ENCODE measurements at regions not wholly inside any gene's neighbourhood (a gene's known extent, or its start where the extent isn't known, plus 50 kb on each side); places are given as distances from the start of the nearest gene placed in this dataset.

DNA sequence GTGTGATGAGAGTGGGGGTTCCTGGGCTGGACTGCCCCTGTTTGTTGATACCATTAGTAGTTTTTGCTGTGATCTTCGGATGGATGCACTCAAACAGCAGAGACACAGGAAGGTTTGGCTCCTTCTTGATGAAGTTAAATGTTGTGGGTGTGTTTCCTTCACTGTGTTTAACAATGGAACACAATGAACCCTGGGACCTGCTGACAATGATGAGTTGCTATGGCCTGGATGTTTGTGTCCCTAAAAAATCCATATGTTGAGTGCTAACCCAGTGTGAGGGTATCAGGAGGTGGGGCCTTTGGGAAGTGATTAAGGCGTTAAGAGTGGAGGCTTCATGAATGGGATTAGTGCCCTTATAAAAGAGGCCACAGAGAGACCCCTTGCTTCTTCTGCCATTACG is 237.4 kb upstream of the HS6ST1 start:
- Histone ChIP-seq H3K4me3 (ENCODE audit: low read depth, low read length) (no peak overlapping the region), H3K36me3 (ENCODE audit: control insufficient read depth, insufficient read depth, low read length) (no peaks in the 10 kb centered on the region), H3K9me3 (ENCODE audit: control insufficient read depth, insufficient read depth, low read depth, low read length) (no peaks in the 10 kb centered on the region; the same call in 1 of the 2 replicates), H3K4me1 (ENCODE audit: control insufficient read depth, insufficient read depth, low read length) (no peaks in the 10 kb centered on the region), H3K27ac (ENCODE audit: low read depth, low read length) (no peak overlapping the region), H3K27me3 (ENCODE audit: control insufficient read depth, insufficient read depth, low read length) (no peaks in the 10 kb centered on the region), H3K9ac (ENCODE audit: low read length) (no peak overlapping the region)

DNA sequence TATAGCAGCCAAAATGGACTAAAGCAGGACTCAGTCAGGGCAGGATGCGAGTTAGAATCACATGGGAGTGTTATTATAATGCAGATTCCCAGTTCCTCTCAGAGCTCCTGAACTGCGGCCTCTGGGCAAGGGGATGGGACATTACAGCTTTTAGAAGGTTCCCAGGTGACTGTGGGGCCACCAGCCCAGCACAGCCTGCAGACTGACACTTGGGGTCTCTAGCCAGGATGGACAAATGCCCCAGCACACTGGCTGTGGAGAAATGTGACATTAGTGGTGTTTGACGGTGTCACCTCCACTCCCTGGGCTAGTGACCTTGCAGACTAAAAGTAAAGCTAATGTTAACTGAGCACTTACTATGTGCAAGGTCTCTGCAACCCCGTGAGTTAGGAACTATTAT is 238.0 kb upstream of the HS6ST1 start:
- no peaks in the 10 kb centered on the region; the same call in 1 of the 2 replicates for H3K9me3 ChIP-seq (ENCODE audit: control insufficient read depth, insufficient read depth, low read depth, low read length)
- no peaks in the 10 kb centered on the region for H3K27me3 ChIP-seq (ENCODE audit: control insufficient read depth, insufficient read depth, low read length)
- no peaks in the 10 kb centered on the region for H3K36me3 ChIP-seq (ENCODE audit: control insufficient read depth, insufficient read depth, low read length)
- no peaks in the 10 kb centered on the region for H3K4me1 ChIP-seq (ENCODE audit: control insufficient read depth, insufficient read depth, low read length)
- no peak overlapping the region for H3K9ac ChIP-seq (ENCODE audit: low read length)
- H3K27ac ChIP-seq (ENCODE audit: low read depth, low read length): no peak overlapping the region
- H3K4me3 ChIP-seq (ENCODE audit: low read depth, low read length): no peak overlapping the region

DNA sequence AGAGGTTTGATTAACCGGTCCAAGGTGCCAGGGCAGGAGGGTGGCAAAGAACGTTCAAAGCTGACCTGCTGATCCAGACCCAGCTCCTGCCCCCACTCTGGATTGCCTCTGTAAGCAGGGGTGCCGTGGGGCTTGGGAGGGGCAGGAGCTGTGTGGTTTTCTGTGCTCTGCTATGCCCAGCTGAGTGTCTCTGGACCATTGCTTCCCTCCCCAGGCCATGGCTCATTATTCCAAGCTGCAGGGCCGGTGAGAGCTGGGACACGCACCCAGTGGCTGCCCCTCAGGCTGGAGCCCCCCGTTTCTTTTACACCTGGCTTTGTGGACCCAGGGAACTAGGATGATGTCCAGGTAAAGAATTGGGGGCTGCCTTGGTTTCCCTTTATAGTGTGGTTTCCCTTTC is 238.4 kb upstream of the HS6ST1 start:
- Histone ChIP-seq H3K9me3 (ENCODE audit: control insufficient read depth, insufficient read depth, low read depth, low read length) (no peaks in the 10 kb centered on the region; the same call in 1 of the 2 replicates), H3K4me1 (ENCODE audit: control insufficient read depth, insufficient read depth, low read length) (no peaks in the 10 kb centered on the region), H3K9ac (ENCODE audit: low read length) (no peak overlapping the region), H3K4me3 (ENCODE audit: low read depth, low read length) (no peak overlapping the region), H3K36me3 (ENCODE audit: control insufficient read depth, insufficient read depth, low read length) (no peaks in the 10 kb centered on the region), H3K27ac (ENCODE audit: low read depth, low read length) (no peak overlapping the region), H3K27me3 (ENCODE audit: control insufficient read depth, insufficient read depth, low read length) (no peaks in the 10 kb centered on the region)

DNA sequence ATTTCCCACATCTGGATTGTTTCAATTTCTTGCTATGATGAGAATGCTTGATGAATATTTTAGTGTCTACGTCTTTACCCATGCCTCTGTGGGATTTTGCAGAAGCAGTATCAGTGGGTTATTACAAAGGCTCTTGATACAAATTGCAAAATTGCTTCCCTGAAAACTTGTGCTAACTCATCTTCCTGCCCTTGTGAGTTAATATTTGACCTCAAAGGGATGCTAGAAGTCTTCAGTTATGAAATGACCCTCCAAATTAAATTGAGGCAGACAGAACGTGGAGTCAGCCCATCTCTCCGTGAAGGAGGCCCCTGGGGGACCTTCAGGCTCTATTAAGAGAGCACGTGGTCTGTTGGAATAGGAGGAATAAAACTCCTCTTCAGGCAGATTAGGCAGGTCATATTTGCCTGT is 239.2 kb upstream of the HS6ST1 start:
- no peaks in the 10 kb centered on the region; the same call in 1 of the 2 replicates for H3K9me3 ChIP-seq (ENCODE audit: control insufficient read depth, insufficient read depth, low read depth, low read length)
- H3K9ac ChIP-seq (ENCODE audit: low read length): no peak overlapping the region
- H3K36me3 ChIP-seq (ENCODE audit: control insufficient read depth, insufficient read depth, low read length): no peaks in the 10 kb centered on the region
- no peaks in the 10 kb centered on the region for H3K4me1 ChIP-seq (ENCODE audit: control insufficient read depth, insufficient read depth, low read length)
- H3K4me3 ChIP-seq (ENCODE audit: low read depth, low read length): no peak overlapping the region
- H3K27ac ChIP-seq (ENCODE audit: low read depth, low read length): no peak overlapping the region
- H3K27me3 ChIP-seq (ENCODE audit: control insufficient read depth, insufficient read depth, low read length): no peaks in the 10 kb centered on the region

DNA sequence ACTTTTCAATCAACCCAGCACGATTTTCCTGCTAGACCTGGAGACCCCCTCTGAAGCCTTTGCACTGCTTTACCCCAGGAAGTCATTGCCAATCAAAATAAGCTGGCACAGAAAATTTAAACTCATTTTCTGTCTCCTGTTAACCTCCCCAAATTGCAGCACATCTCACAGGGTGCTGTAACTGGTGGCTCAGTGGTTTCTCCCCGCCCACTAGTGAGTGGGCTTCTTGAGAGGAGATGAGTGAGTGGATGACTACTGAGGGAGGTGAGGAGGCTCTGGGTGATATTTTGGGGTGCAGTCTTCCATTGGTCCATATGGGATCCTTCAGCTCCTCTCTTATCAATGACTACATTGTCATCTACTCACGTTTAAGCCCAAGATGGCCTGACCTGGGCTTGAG is 239.8 kb upstream of the HS6ST1 start:
- H3K9me3 ChIP-seq (ENCODE audit: control insufficient read depth, insufficient read depth, low read depth, low read length): no peaks in the 10 kb centered on the region; the same call in 1 of the 2 replicates
- no peak overlapping the region for H3K9ac ChIP-seq (ENCODE audit: low read length)
- no peak overlapping the region for H3K4me3 ChIP-seq (ENCODE audit: low read depth, low read length)
- no peak overlapping the region for H3K27ac ChIP-seq (ENCODE audit: low read depth, low read length)
- no peaks in the 10 kb centered on the region for H3K36me3 ChIP-seq (ENCODE audit: control insufficient read depth, insufficient read depth, low read length)
- H3K27me3 ChIP-seq (ENCODE audit: control insufficient read depth, insufficient read depth, low read length): no peaks in the 10 kb centered on the region
- no peaks in the 10 kb centered on the region for H3K4me1 ChIP-seq (ENCODE audit: control insufficient read depth, insufficient read depth, low read length)

DNA sequence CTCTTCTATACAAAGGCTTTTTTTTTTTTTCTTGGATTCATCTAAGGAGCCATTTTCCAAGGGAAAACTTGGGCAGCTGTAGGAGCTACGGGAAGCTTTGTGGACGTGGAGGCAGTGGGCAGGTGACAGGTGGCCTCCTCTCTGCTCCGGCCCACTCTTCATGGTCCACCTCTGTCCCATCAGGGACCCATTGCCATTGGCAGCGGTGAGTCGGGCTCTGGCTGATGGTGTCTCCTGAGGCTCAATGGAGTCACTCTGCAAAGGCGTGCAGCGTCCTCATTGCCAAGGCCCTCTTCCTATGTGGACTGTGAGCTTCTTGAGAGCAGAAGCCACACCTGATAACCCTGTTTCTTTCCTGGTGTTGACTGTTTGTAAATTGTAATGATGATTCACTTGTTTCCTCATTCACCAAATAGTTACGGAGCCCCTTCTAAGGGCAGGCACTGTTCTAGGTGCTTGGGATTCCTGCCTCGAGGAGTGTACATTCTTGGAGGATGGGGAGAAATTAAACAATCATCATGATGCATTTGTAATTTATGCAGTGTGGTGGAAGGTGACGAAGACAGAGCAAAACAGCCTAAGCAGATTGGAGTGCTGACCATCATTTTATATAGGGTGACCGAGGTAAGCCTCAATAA is 240.3 kb upstream of the HS6ST1 start:
- H3K36me3 ChIP-seq (ENCODE audit: control insufficient read depth, insufficient read depth, low read length): no peaks in the 10 kb centered on the region

DNA sequence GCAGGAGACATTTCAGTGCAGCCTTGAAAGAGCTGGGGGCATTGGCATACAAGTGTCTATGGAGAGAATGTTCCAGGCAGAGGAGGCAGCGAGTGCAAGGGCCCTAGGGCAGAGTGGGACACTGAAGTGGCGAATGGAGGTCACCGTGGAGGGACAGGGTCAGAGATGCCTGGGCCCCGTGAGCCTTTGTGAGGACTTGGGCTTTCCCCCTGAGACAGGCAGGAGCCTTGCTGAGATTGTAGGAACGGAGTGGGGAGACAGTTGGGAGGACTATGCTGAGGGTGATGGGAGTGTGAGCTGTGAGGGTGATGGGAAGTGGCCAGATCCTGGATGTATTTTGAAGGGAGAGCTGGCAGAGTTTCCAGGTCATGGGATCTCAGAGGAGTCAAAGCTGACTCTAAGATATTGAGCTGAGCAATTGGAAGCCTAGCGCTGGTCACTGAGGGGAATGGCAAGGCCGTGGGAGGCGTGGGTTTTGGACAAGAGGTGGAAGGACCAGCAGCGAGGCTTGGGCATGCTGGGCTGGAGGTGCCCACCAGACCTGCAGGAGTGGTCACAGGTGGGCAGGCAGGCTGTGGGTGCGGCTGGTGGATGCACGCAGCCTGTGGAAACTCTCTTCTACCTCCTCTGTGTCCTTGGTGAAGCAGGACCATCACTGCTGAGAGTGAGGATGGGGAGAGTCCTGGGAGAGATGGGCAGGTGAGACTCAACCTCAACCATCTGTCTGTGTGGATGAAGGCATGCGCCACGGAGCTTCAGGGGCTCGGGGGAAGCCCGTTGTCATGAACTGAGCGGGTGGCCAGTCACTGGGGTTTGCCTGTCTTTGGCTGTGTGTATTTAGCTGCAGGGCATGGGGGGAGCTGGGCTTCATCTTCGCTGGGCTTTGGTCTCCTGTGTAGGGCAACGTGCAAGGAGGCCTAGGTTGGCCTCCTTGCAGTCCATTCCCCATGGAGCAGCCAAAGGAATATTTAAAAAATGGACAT is 241.2 kb upstream of the HS6ST1 start:
- Histone ChIP-seq H3K27ac (ENCODE audit: low read depth, low read length) (no peak overlapping the region), H3K36me3 (ENCODE audit: control insufficient read depth, insufficient read depth, low read length) (no peaks in the 10 kb centered on the region), H3K9me3 (ENCODE audit: control insufficient read depth, insufficient read depth, low read depth, low read length) (no peaks in the 10 kb centered on the region), H3K27me3 (ENCODE audit: control insufficient read depth, insufficient read depth, low read length) (no peaks in the 10 kb centered on the region), H3K4me1 (ENCODE audit: control insufficient read depth, insufficient read depth, low read length) (no peaks in the 10 kb centered on the region), H3K4me3 (ENCODE audit: low read depth, low read length) (no peak overlapping the region), H3K9ac (ENCODE audit: low read length) (no peak overlapping the region)

More for the DNA sequence above, 240.3 kb upstream of the HS6ST1 start:
- Histone ChIP-seq H3K27ac (ENCODE audit: low read depth, low read length) (no peak overlapping the region), H3K9ac (ENCODE audit: low read length) (no peak overlapping the region), H3K9me3 (ENCODE audit: control insufficient read depth, insufficient read depth, low read depth, low read length) (no peaks in the 10 kb centered on the region; the same call in 1 of the 2 replicates), H3K4me3 (ENCODE audit: low read depth, low read length) (no peak overlapping the region), H3K4me1 (ENCODE audit: control insufficient read depth, insufficient read depth, low read length) (no peaks in the 10 kb centered on the region), H3K27me3 (ENCODE audit: control insufficient read depth, insufficient read depth, low read length) (no peaks in the 10 kb centered on the region)

DNA sequence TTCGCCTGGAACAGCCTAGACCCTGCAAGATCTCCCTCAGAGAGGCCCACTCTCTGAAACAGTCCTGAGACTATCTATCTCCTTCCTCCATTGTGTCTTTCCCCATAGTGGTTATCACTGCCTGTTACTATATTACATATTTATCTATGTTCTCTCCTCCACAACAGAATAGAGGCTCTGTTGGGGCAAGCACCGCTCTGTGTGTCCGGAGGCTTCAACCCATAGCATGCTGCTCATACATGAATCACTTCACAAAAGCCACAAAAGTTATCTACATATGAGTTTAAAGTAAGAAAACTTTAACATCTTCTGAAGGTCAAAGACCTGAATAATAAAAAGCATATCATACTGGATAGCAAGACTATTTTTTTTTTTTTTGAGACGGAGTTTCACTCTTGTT is 242.1 kb upstream of the HS6ST1 start:
- Histone ChIP-seq H3K27me3 (ENCODE audit: control insufficient read depth, insufficient read depth, low read length) (no peaks in the 10 kb centered on the region), H3K4me1 (ENCODE audit: control insufficient read depth, insufficient read depth, low read length) (0 out of 2 replicates have a peak, but pooled peaks cover 3% of the 10 kb centered on the region), H3K9ac (ENCODE audit: low read length) (no peak overlapping the region), H3K4me3 (ENCODE audit: low read depth, low read length) (no peak overlapping the region), H3K27ac (ENCODE audit: low read depth, low read length) (no peak overlapping the region), H3K36me3 (ENCODE audit: control insufficient read depth, insufficient read depth, low read length) (no peaks in the 10 kb centered on the region), H3K9me3 (ENCODE audit: control insufficient read depth, insufficient read depth, low read depth, low read length) (no peaks in the 10 kb centered on the region)

DNA sequence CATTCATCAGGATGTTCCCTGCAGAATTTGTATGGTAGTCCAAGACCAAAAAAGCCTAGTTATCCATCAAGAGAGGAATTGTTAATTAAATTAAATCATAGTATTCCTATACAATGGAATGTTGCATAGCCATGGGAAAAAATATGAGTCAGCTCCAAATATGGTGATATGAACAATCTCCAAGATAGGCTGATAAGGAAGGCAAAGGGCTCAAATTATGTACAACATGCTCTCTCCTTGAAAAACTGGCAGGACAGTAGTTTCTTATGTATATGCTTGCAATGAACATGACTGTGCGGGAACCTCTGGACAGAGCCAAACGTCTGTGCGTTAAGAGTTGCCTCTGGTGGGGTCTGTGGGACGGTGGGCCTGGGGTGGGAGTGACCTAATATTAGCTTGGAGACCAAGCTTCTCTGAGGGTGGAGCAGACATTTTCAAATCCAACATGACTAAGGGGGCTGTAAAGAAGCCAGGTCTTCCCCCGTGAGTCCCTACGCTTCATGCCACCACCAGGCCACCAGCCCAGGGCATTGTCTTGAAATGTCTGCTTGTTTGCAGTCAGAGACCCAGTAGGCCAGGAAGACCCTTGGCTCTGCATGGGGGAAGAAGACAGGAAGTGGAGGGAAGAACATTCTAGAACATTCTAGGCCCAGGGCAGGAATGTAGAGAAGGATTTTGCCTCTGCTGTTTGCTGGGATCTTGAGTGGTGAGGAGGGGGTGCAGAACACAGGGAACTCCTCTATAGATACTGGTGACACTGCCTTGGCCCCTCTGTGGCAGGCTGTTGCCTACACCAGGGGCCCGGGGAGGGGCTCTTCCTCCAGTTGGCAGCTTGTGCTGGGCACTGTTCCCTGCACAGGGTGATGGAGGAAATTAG is 244.0 kb upstream of the HS6ST1 start:
- no peaks in the 10 kb centered on the region for H3K9me3 ChIP-seq (ENCODE audit: control insufficient read depth, insufficient read depth, low read depth, low read length)
- H3K4me1 ChIP-seq (ENCODE audit: control insufficient read depth, insufficient read depth, low read length): 0 out of 2 replicates have a peak, but pooled peaks cover 3% of the 10 kb centered on the region
- no peaks in the 10 kb centered on the region for H3K27me3 ChIP-seq (ENCODE audit: control insufficient read depth, insufficient read depth, low read length)
- no peak overlapping the region for H3K4me3 ChIP-seq (ENCODE audit: low read depth, low read length)
- no peaks in the 10 kb centered on the region for H3K36me3 ChIP-seq (ENCODE audit: control insufficient read depth, insufficient read depth, low read length)
- H3K9ac ChIP-seq (ENCODE audit: low read length): no peak overlapping the region
- H3K27ac ChIP-seq (ENCODE audit: low read depth, low read length): no peak overlapping the region

DNA sequence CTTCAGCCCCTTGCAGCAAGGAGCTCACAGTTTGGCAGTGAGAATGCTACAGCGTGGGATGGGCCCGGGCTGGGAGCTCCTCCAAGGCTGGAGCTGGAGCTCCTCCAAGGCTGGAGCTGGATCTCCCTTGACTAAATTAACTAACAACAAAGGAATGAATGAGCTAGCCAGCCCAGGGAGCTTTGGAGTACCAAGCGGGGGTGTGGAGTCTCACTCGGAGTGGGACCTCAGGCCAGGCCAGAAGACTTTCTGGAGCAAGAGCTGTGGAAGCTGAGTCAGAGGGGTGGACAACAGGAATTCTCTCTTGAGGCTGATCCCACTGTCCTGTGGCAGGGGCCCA is 244.7 kb upstream of the HS6ST1 start:
- no peak overlapping the region for H3K27ac ChIP-seq (ENCODE audit: low read depth, low read length)
- H3K9ac ChIP-seq (ENCODE audit: low read length): no peak overlapping the region
- no peaks in the 10 kb centered on the region for H3K36me3 ChIP-seq (ENCODE audit: control insufficient read depth, insufficient read depth, low read length)
- no peak overlapping the region for H3K4me3 ChIP-seq (ENCODE audit: low read depth, low read length)
- 0 out of 2 replicates have a peak, but pooled peaks cover 3% of the 10 kb centered on the region for H3K4me1 ChIP-seq (ENCODE audit: control insufficient read depth, insufficient read depth, low read length)
- H3K27me3 ChIP-seq (ENCODE audit: control insufficient read depth, insufficient read depth, low read length): no peaks in the 10 kb centered on the region
- H3K9me3 ChIP-seq (ENCODE audit: control insufficient read depth, insufficient read depth, low read depth, low read length): no peaks in the 10 kb centered on the region
